Stimulated activated CD8-positive, alpha-beta memory T cell treated with anti-CD3 and anti-CD28 coated beads, Interleukin-15, amount 100 ng/mL, for 24 hours (primary cell): ENCODE measurements at regions not wholly inside any gene's neighbourhood (a gene's known extent, or its start where the extent isn't known, plus 50 kb on each side); places are given as distances from the start of the nearest gene placed in this dataset.

Source experiments
- DNase-seq: peaks from one replicate; pipeline ENCODE4 v3.0.0-alpha.2; 2020; ENCODE audit warnings: low read depth

DNA sequence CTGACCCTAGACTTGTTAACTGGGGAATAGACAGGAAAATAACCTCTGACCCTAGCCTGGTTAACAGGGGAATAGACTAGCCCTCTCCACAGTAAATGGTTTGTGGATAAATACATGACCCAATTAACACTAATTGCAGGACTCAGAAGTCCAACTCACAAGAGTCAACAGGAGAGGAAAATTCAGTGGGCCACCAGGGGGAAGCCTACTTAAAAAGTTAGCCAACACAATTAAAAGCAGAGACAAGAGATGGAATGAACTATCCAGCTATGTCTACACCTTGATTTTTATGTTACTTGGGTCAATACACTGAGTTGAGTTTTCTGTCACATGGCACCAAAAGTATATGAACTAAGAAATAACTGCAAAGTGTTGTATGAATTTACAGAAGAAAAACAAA is 158.8 kb upstream of the SLC39A10 start:
- DNase-seq, result no peak

GRCh38 chr2:195496991-195497390 is 160.0 kb upstream of the SLC39A10 start:
- no peak for DNase-seq

DNA sequence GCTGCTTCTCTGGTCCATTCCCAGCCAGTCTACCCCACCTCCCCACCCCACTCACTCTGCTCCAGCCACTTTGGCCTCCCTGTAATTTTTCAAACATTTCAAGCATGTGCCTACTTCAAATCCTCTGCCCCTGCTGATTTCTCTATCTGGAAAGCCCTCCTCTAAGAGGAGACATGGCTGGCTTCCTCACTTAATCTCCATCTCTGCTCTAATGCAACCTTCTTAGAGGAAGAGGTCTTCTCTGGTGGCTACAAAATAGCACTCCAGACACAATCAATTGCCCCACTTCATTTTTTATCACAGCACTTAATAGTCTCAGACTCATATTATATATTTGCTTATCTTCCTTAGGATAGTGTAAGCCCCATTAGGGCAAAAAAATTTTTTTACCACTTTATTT is 161.1 kb upstream of the SLC39A10 start:
- DNase-seq, result no peak

GRCh38 chr2:195495351-195495750 is 161.7 kb upstream of the SLC39A10 start:
- no peak for DNase-seq

DNA sequence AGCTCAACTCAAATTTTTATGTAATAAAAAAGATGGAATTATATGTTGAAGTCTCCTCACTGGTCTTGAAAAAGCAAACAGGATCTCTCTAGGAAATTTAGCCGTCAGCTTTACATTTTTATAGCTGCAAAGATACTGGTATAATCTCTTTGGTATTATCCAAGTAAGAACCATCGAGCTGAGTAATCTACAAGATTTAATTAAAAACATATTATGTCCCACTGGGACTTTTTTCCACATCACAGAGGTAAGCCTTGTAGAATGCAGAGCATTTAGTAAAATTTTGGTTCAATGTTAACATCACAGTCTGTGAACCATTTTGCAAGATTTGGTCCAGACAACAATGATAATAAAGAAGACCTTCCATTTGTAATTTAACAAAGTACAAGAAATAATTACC is 162.6 kb upstream of the SLC39A10 start:
- DNase-seq, result no peak

DNA sequence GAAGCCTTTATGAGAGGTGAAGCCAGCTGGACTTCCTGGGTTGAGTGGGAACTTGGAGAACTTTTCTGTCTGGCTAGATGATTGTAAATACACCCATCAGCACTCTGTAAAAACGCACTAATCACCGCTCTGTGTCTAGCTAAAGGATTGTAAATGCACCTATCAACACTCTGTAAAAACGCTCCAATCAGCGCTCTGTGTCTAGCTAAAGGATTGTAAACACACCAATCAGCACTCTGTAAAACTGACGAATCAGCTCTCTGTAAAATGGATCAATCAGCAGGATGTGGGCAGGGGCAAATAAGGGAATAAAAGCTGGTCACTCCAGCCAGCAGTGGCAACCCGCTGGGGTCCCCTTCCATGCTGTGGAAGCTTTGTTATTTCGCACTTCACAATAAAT is 163.6 kb upstream of the SLC39A10 start:
- DNase-seq, result no peak

DNA sequence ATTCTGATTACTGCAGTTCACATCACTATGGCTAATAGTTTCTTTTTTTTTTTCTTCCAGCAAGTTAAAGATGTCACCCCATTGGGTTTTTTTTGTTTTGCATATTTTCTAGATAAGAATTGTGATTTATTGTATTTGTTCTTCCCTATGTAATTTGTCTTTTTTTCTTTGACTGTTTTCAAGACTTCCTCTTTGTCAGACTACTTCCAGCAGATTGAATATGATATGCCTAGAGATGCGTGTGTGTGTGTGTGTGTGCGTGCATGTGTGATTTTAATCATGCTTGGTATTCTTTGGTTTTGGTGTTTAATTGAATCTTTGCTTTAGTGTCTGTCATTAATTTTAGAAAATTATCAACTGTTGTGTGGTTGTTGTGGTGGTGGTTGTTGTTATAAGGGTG is 166.7 kb upstream of the SLC39A10 start:
- no peak for DNase-seq

DNA sequence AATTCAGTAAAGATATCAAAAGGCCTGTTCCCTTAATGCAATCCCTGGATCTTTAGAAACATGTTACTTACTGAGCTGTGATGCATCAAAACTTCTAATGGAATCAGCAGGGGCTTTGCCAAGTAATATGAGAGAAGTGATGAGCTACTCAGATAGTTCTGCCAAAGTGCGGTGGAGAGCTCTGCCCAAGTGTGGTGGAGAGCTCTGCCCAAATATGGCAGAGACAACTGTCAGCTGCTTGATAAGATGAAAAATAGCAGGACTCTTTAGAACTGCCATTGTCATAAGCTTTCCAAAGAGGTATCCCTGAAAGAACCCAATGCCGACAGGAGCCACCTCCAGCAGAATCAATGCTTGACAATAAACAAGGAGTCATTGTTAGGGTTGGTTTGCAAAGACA is 167.9 kb upstream of the SLC39A10 start:
- DNase-seq, result no peak

DNA sequence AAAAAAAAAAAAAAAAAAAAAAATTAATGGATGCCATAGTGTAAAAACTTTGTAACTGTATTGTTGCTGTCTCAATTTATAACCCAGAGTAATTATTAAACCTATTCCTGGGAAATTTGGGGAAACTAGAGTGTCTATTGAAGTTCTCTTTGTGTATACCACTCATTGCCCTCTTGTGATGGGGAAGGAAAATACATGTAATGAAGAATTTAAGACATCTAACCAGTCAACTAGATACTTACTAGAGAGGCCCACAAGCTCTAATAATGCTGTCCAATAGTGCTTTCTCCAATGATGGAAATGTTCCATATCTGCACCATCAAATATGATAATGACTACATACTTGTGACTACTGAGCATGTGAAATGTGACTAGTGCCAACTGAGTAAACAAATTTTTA is 168.5 kb upstream of the SLC39A10 start:
- no peak for DNase-seq

- DNase-seq, result no peak
Measured at GRCh38 chr2:195486987-195487644, 169.9 kb upstream of the SLC39A10 start.

- no peak for DNase-seq
Measured at GRCh38 chr2:195486520-195486919, 170.5 kb upstream of the SLC39A10 start.

DNA sequence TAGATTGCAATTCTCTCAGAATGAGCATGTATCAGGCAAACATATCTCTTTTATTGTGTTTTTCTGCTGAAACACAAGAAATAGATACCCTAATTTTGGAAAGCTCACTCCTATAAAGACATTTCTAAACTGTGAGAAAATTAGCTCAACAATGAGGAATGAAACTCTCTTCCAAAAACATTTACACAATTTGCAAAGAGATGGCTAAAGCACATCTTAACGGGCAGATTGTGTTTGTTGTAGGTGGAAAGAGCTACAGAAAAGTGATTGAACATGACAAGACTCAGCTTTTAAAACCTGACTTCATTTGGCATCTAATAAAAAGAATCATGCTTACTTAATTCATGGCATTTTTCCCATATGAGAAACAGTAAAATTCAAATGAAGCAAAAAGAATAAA is 175.0 kb upstream of the SLC39A10 start:
- no peak for DNase-seq

DNA sequence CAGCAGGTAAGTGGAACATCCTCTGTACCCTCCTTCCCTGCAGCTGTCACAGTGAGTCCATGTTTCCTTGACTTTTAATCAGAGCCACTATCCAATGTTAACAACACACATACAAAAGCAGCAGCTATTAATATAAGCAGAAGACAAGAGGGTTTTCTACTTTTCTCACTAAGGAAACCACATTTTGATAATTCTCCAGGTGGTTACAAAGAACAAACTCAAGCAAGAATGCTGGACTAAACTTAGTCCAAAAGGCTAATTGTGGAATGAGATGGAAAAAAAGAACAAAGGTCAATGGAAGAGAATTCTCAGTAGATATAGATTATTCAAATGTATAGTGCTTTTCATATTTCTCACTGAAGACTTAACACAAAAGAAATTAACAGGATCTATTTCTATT is 176.9 kb upstream of the SLC39A10 start:
- DNase-seq, result no peak

GRCh38 chr2:195479407-195479806 is 177.6 kb upstream of the SLC39A10 start:
- DNase-seq, result no peak

DNA sequence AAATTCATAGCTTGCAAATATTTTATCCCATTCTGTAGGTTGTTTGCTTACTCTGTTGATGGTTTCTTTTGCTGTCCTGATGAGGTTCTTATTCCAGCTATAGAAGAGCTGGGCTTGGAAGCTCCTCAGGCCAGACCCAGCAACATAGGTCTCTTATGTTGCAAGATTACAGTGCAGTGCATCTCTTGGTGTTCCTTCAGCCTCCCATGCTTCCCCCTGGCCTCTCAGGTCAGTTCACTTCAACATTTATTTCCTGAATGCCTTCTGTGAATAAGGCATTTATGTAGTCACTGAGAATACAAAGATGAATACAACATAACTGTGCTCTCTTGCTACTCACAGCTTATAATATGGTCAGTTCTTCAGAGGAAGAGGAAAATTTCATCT is 179.0 kb upstream of the SLC39A10 start:
- DNase-seq, result no peak

GRCh38 chr2:195477248-195477995 is 179.6 kb upstream of the SLC39A10 start:
- DNase-seq, result no peak

- no peak for DNase-seq
Measured at GRCh38 chr2:195475336-195475735, 181.7 kb upstream of the SLC39A10 start.

- DNase-seq, result no peak
Measured at GRCh38 chr2:195473862-195474261, 183.2 kb upstream of the SLC39A10 start.

DNA sequence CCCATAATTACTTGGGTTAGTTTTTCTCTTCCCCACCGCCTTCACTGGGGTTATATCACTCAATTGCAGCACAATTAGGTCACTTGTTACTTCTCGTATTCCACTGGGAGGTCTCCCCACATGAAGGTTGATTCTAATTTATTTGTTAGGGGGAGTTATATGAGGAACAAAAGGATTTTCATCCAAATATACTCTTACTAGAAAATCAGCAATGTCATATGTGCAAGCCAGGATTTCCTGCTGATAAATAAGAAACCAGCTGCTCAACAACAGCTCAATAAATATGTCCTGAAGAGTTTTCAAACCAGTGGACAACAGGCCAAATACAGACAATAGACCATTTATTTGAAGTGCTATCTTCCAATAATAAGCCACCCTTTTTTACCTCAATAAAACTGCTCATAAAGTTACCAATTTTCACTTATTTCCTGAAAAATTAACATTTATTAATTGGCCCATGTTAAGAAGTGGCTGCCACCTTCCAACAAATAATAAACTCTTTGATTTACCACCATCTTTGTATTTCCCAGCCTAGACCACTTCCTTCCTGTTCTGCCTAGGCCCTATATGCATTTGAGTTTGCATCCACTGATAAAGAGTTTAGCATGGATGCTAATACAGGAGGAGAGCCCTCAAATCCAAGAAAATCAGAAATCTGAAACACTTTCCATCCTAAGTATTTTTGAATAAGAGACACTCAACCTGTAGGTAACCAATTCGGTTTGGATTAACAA is 184.4 kb upstream of the SLC39A10 start:
- no peak for DNase-seq

DNA sequence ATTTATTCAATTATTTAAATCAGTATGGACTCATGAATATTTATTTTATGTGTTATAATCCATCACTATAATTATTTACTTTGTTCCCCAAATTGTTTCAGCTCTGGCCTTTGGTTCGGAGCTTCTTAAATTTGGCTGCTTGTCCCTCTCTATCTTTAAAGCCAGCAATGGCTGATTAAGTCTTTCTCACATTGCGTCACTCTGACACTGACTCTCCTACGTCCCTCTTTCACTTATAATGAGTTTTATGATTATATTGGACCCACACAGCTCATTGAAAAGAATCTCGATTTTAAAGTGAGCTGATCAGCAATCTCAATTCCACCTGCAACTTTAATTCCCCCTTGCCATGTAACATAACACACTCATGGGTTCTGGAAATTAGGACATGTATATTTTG is 185.2 kb upstream of the SLC39A10 start:
- no peak for DNase-seq

DNA sequence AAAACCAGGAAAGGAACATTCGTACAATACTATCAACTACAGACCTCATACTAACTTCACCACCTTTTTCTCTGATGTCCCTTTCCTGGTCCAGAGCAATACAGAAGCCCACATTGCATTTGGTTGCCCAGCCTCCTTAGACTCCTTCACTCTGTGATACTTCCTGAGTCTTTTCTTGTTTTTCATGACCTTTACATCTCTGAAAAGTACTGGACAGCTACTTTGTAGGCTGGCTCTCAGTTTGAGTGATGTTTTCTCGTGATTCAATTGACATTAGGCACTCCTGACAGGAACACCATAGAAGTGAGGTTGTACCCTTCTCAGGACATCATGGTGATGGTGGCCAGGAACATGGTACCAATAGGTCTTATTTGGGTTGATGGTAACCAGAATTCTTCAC is 185.9 kb upstream of the SLC39A10 start:
- no peak for DNase-seq

- no peak for DNase-seq
Measured at GRCh38 chr2:195470622-195471021, 186.4 kb upstream of the SLC39A10 start.

GRCh38 chr2:195468771-195469170 is 188.3 kb upstream of the SLC39A10 start:
- DNase-seq, result no peak
